GM18868 (cell line): ENCODE measurements at regions not wholly inside any gene's neighbourhood (a gene's known extent, or its start where the extent isn't known, plus 50 kb on each side); places are given as distances from the start of the nearest gene placed in this dataset.
"Not testable (repeated sequence)": the region's sequence is repeated elsewhere in the genome, so short reads cannot be mapped to it uniquely, and the experiment has no call there.

Experiments used
- ATAC-seq: cut with Tn5 transposase; IDR thresholded peaks from one replicate; pipeline ENCODE4 v1.9.1; 2021; ENCODE audit warnings: mild to moderate bottlenecking, moderate library complexity; ENCODE audit not compliant: unreplicated experiment

DNA sequence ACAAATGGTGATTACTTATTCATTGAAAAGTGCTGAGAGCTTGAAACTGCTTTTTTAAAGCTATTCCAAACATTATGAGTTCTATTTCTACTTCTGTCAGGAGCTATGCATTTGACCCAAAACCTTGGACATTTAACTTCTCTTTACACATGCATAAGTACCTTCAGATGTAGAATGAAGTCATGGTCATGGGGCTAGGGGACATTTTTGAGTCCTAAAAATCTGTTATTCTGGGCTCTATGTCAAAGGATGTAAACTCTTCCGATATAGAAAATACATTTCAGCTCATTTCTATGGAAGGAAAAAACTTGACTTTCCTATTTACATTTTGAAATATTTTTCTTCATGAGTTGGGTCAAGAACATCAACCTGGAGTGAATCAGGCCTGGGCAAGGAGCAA is 179.5 kb upstream of the CXCL12 start:
- ATAC-seq: no peak

GRCh38 chr10:44564790-44565189 is 179.9 kb upstream of the CXCL12 start:
- ATAC-seq: no peak

GRCh38 chr10:44566786-44567185 is 181.9 kb upstream of the CXCL12 start:
- ATAC-seq: no peak

DNA sequence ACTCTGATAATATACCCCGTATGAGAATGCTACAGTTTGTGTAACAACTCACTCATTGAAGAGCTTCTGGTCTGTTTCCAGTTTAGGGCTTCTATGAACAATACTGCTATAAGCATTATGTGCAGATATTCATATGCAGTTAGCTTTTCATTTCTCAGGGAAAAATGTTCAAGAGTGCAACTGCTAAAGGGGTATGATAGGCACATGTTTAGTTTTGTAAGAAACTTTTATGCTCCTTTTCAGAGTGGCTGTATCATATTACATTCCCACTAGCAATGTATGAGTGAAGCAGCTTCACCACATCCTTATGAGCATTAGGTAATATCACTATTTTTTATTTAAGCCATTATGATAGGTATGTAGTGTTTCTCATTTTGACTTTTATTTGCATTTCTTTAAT is 182.6 kb upstream of the CXCL12 start:
- ATAC-seq: no peak

GRCh38 chr10:44569193-44570091 is 184.5 kb upstream of the CXCL12 start:
- ATAC-seq: no peak

DNA sequence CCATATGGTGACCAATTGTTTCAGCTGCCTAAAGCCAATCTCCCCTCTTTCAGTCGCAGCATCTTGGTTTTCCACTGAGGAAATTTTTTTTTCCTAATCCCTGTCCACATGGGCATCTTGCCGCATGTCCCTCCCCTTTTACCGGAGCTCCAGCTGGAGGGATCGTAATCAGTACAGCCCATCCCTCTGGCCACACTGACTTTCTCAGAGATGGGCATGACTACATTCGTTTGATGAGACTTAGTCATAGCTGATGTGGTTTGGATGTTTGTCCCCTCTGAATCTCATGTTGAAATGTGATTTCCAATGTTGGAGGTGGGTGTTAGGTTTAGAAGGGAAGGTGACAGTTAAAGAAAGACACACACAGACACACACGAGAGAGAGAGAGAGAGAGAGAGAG is 186.8 kb upstream of the CXCL12 start:
- no peak for ATAC-seq

DNA sequence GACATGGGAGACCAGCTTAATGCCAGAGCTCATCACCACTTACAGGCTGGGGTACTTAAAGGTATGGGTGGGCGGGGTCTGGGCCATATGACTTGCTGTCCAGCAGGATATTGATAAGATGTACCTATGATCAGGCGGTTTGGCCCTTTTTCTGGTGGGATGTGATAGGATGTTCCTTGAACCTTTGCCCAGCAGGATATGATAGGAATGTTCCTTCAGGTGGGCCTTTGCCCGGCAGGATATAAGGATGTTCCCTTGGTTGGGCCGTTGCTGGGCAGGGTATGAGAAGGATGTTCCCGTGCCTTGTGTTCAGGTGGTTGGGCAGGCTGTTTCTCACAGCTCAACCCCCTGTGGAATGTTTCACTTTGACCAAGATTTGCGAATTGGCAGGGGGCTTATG is 187.2 kb upstream of the CXCL12 start:
- no peak for ATAC-seq

- no peak for ATAC-seq
These were observed 188.9 kb upstream of the CXCL12 start for GRCh38 chr10:44573821-44574220.

DNA sequence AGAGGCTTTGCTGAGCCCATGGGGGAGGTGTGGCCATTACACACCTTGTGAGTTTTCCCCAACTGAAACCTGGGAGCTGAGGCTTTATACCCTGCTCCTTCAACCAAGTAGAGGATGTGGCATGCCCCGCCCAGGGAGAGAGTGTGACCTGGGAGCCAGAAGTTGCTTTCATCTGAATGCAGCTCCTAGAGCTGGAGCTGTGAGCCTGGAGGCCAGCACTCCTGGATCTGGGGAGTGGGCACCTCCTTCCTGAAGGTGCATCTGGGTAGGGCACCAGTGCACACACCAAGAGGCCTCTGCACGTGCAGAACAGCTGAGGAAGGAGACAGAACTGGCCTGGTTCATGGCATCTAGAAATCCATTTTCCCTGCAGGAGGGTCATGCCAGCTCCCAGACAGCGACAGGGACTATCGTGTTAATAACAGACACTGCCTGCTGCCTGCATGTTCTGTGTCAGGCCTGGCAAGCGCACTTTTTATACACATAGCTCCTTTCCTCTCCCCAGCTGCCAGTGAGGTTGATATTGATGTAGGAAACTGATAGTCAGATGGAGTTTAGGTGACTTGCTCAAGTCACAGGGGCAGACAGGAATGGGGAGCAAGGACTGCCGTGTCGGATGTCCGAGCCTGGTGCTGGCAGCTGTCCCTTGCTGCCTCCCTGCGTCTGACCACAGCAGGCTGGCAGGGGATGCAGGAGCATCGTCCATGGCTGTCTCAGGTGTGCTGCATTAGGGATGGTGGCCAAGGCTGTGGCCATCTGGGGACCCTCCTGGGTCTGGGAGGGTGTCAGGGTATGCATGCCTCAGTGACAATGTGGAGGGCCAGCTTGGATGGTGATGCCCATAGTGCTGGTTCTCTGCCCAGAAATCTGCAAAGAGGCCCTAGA is 189.9 kb upstream of the CXCL12 start:
- ATAC-seq: no peak

GRCh38 chr10:44575601-44576380 is 190.9 kb upstream of the CXCL12 start:
- no peak for ATAC-seq

- ATAC-seq: no peak
These were observed 191.8 kb upstream of the CXCL12 start for GRCh38 chr10:44576702-44577191.

- ATAC-seq: no peak
These were observed 192.6 kb upstream of the CXCL12 start for GRCh38 chr10:44577533-44577932.

DNA sequence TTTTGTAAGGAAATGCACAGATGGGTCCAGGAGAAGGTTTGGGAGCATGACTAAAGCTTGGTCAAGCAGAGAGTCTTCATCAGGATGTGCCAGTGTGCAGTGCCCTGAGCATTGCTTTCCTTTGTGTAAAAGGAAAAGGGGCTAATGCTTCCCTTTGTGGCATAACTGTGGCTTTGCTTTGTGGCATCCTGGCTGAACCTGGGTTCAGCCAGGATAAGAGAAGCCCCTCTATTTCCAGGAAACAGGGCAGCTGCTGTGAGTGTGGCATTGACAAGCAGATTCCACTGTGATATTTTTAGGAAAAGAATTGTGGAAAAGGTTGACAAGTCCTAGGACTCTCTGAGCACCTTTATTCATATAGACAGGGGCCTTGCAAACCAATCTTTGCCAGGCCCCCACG is 193.4 kb upstream of the CXCL12 start:
- ATAC-seq: no peak

DNA sequence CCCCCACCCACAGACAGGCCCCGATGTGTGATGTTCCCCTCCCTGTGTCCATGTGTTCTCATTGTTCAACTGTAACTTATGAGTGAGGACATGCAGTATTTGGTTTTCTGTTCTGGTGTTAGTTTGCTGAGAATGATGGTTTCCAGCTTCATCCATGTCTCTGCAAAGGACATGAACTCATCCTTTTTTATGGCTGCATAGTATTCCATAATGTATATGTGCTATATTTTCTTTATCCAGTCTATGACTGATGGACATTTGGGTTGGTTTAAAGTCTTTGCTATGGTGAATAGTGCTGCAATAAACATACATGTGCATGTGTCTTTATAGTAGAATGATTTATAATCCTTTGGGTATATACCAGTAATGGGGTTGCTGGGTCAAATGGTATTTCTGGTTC is 194.1 kb upstream of the CXCL12 start:
- ATAC-seq: not testable (repeated sequence)

DNA sequence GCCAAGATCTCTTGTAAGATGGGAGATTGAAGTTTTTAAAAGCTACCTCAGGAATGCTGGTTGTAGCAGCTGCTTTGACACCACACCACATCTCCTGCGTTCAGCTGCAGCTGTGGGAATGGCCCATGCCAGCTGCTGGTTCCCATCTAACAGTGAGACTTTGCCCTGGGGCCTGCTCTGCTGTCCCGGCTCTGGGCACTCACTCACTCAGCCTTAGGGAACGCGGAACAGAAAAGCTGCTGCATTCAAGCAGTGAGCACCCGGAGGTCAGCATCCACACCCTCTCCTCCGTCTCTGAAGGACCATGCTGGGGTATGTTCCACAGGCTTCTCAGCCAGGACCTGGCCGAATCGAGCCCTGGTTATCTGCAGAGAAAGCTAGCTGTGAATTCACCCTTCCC is 197.1 kb upstream of the CXCL12 start:
- no peak for ATAC-seq

DNA sequence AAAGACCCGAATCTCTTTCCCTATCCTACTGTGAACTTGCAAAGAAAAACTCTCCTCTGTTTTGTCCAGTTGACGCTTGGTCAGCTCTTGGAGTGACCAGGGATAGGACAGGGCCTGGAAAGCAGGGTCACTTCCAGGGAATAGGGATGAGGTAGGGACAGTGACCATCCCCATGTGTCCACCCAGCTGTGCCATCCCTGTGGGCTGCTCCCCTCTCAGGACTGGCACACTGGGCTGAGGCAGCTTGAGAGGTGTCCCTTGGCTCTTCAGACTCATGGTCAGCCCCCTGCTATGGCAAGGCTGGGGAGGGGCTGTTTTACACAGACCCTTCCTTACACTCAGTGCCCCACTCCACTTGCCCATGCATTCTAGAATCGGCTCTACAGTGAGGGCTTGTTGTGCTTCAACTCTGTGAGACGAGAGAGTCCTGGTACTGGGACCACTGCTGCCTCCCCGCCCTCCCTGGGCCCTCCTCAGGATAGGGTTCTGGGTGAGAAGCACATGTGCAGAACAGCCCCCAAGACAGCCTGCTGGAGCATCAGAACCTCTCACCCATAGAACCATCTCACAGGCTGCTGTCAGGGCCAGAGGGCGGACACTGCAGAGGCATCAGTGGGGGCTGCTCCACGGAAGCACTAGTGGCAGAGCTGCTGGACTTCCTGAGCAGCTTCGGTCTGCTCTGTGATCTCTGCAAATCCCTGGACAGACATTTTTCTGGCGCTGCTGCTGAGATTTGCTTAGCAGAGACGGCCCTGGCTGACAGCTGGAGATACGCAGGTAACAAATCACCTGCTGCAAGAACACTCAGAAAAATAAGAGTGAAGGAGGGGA is 202.8 kb upstream of the CXCL12 start:
- no peak for ATAC-seq

DNA sequence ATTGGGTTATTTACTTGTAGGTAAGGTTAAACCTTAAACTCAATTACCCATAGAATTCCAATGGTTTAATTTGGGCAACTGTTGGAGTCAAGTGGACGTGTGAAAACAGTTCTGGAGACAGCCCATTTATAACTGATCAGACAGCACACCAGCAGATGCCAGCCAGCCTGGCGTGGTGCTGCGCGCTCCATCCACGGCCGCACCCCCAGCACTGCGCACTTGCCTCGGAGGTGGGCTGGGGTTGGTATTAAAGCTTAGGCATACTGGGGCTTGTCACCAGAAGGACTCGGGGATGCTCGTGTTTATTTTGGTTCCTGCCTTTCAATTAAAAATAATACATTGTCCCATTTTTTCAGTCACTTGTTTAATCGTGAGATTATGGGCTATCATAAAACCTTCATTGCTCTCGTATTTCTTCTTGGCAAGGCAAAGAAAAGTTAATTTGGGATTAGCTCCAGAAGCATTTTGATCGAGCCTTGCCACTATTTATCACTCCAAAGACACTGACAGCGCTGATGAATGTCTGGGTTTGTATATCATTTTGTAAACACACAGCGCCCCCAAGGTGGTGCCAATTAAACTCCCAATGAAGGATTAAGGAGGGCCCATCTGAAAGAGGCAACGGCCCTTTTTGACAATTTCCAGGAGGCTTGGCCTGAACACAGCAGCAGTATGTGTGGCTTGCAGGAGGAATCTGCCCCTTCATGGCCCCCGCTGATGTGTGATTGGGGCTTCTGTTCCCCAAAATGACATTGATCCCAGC is 204.5 kb upstream of the CXCL12 start:
- ATAC-seq: no peak

DNA sequence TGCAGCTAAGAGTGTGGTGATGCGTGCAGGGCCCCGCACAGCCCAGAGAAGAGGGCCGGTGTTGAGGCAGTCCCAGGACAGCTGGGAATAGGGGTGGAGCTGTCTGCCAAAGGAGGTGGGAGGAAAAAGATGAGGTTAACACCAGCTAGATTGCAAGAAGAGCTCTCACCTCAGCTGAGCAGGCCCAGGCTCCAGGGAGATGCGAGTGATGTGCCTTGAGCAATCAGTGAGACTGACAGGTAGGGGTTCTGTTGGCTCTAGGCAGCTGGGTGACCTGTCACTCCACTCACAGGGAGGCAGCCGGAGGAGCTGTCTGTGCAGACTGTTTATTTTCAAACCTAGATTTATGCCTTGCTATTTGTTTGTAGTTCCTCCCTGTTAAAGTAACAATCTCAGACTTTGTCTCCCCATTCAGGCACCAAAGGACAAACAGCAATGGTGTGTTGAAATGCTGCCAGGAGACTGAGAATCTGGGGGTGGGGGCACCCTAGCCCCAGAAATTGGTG is 205.1 kb upstream of the CXCL12 start:
- no peak for ATAC-seq

- no peak for ATAC-seq
These were observed 207.0 kb upstream of the CXCL12 start for GRCh38 chr10:44591911-44592310.
